Fibroblast of mammary gland (primary cell): ENCODE measurements at regions not wholly inside any gene's neighbourhood (a gene's known extent, or its start where the extent isn't known, plus 50 kb on each side); places are given as distances from the start of the nearest gene placed in this dataset.

Experiments used
- DNase-seq: peaks from one replicate; pipeline ENCODE4 v3.0.0-alpha.2; 2010; ENCODE audit warnings: low read depth
- H3K4me3 ChIP-seq: 2 replicates; pipeline ENCODE4 v1.5.1; 2011; ENCODE audit warnings: low read depth, mild to moderate bottlenecking, low read length, moderate library complexity; ENCODE audit not compliant: control insufficient read depth
- CTCF ChIP-seq: conservative IDR thresholded peaks from 2 replicates; pipeline ENCODE4 v1.5.1; 2011; ENCODE audit warnings: low read depth, low read length, inconsistent platforms; ENCODE audit not compliant: control insufficient read depth, insufficient read depth

- no peak for TF ChIP-seq CTCF
- H3K4me3 ChIP-seq = no peak overlapping the region
- DNase-seq = no peak
Observed at GRCh38 chr10:118497227-118497626, 98.2 kb downstream of the PRLHR start.

- no peak for TF ChIP-seq CTCF
- no peak for DNase-seq
- no peak overlapping the region for H3K4me3 ChIP-seq
Observed at GRCh38 chr10:118496525-118496924, 98.9 kb downstream of the PRLHR start.

GRCh38 chr10:118495499-118495898 lies 99.9 kb downstream of the PRLHR start:
- H3K4me3 ChIP-seq = no peak overlapping the region
- TF ChIP-seq CTCF = no peak
- peak; percentile 40 for DNase-seq

GRCh38 chr10:118491055-118491454 lies 104.4 kb downstream of the PRLHR start:
- no peak for TF ChIP-seq CTCF
- no peak for DNase-seq
- H3K4me3 ChIP-seq = no peak overlapping the region

- no peak for TF ChIP-seq CTCF
- peak; percentile 52 for DNase-seq
- no peak overlapping the region for H3K4me3 ChIP-seq
Observed at GRCh38 chr10:118488710-118489497, 106.5 kb downstream of the PRLHR start.

- H3K4me3 ChIP-seq = no peak overlapping the region
- DNase-seq = no peak
- TF ChIP-seq CTCF = no peak
Observed at GRCh38 chr10:118485641-118486040, 109.8 kb downstream of the PRLHR start.
